ENCODE measurements at regions not wholly inside any gene's neighbourhood (a gene's known extent, or its start where the extent isn't known, plus 50 kb on each side); places are given as distances from the start of the nearest gene placed in this dataset.

- TF ChIP-seq, protein P1, sequence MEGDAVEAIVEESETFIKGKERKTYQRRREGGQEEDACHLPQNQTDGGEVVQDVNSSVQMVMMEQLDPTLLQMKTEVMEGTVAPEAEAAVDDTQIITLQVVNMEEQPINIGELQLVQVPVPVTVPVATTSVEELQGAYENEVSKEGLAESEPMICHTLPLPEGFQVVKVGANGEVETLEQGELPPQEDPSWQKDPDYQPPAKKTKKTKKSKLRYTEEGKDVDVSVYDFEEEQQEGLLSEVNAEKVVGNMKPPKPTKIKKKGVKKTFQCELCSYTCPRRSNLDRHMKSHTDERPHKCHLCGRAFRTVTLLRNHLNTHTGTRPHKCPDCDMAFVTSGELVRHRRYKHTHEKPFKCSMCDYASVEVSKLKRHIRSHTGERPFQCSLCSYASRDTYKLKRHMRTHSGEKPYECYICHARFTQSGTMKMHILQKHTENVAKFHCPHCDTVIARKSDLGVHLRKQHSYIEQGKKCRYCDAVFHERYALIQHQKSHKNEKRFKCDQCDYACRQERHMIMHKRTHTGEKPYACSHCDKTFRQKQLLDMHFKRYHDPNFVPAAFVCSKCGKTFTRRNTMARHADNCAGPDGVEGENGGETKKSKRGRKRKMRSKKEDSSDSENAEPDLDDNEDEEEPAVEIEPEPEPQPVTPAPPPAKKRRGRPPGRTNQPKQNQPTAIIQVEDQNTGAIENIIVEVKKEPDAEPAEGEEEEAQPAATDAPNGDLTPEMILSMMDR (IDR thresholded peaks at IDR 0.05): no peak
Observed at GRCh38 chr6:87825821-87826221, 123.8 kb upstream of the AKIRIN2 start.

DNA sequence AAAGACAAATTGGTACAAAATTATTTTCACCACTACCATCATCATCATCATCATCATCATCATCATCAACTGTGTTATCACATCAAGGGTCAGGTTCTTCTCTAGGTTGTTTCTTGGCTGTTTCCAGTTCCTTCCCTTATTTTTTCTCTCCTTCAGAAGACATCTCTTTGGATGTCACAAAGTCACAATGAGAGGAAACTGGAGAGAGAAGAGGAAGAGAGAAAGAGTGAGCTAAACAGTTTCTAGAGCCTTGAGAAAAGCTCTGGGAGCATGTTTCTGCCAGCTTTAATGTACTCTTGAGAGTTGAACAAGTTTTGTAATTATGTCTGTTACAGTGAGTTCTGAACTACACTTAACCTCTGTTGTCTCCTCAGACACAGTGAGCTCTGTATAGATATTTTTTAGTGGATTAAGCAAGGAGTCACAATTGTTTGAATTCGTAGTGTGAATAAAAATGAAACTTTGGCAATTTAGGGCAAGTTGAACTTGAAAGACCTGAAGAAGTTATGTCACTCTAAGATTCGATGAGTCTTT is 123.0 kb upstream of the AKIRIN2 start:
- TF ChIP-seq, protein P1 (IDR thresholded peaks at IDR 0.05): no peak

DNA sequence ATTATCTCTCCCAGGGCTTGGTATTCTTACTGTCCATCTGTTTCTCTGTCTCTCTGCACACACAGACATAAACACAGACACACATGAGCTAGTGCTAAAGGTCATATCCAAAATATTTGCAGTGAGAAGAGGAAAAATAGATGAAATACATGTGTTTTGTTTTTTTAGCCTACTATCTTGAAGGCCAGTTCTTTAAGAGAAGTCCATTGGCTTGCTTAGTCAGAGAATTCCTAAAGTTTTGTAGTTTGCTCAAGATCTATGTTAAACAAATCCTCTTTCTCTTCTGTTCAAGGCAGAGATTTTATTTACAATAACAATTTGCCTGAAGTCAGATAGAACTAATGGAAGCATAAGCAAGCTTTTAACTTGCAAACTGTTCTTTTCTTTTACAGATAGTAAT is 120.0 kb upstream of the AKIRIN2 start:
- TF ChIP-seq, protein P1 (IDR thresholded peaks at IDR 0.05): no peak

DNA sequence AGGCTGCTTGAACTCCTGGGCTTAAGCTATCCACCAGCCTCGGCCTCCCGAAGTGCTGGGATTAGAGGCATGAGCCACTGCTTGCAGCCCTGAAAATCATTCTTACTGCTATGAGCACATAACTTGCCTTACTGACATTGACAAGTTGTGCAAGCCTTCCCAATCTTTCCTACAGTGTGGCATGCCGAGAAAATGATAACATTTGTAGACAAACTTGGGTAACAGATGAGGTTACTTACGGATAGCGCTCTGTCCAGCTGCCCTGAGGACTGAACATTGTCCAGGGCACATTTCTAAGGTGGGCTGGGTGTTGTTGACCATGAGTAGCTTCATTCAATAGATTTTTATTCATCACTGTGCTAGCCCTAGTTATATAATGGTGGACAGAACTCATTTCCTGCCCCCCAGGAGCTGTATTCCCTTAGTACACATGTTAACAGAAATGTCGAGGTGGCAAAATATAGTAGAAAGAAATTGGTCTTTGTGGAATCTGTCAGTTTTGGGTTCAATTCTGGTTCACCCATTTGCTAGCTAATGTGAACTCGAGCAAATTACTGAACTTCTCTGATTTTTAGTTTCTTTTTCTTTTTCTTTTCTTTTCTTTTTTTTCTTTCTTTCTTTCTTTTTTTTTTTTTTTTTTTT is 118.4 kb upstream of the AKIRIN2 start:
- TF ChIP-seq, protein P1 (IDR thresholded peaks at IDR 0.05): no peak

- TF ChIP-seq, protein P1 (IDR thresholded peaks at IDR 0.05): no peak
Observed at GRCh38 chr6:87817183-87817582, 115.2 kb upstream of the AKIRIN2 start.

DNA sequence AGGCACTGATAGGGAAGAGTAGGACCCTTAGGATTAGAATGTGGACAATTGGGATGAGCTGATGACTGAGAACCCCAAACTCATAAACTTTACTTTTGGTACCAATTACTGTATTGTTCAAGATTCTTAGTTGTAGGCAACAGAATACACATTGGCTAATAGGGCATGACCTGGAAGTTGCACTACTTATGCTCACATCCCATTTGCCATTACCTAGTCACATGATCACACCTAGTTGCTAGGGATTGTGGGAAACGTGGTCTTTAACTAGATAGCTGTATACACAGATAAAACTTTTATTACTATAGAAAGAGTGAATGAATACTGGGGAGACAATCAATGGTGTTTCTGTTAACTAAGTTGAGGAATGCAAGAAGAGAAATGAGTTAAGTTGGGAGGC is 113.4 kb upstream of the AKIRIN2 start:
- TF ChIP-seq, protein P1 (IDR thresholded peaks at IDR 0.05): no peak

DNA sequence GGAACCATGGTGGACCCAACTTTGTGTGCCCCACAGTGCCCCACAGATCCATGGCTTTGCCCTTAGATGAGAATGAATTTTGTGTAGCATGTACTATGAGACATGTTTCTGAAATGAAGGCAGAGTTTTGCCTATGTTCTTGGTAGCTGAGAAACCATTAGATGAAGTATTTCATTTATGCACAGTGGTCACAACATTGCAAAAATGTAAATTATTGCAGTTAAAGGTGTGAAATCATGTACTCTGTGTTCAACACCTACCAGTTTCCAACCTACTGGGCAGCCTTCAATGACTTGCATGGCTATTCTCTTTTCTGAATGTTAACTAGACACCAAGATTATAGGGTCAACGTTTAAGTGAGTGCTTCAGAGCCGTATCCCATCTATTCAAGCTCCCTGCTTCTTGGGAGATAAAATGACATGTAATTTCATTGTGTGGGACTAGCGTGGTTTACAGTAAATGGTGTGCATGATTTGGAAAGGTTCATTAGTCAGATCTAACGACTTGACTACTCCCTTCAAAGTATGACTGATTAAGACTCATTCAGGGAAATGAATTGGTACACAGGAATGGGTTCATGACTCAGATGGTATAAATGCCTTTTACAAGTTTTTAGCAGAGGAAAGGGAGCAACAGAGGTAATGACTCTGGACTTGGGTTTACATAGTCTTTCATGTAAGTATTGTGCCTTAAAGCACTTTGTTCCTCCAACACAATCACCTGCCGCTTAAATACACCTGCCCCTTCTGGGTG is 106.1 kb upstream of the AKIRIN2 start:
- TF ChIP-seq, protein P1 (IDR thresholded peaks at IDR 0.05): no peak

All from LNCAP (cell line).